Superior temporal gyrus (tissue), 1 donor: ENCODE measurements at regions not wholly inside any gene's neighbourhood (a gene's known extent, or its start where the extent isn't known, plus 50 kb on each side); places are given as distances from the start of the nearest gene placed in this dataset.
"Not testable (repeated sequence)": the region's sequence is repeated elsewhere in the genome, so short reads cannot be mapped to it uniquely, and the experiment has no call there.

Source experiments
- DNase-seq: peaks from one replicate; pipeline ENCODE4 v3.0.0-alpha.2; 2016; ENCODE audit errors: extremely low spot score

- no peak for DNase-seq
These were observed 979.3 kb downstream of the GLUD2 start for GRCh38 chrX:122026665-122027064.

- no peak for DNase-seq
These were observed 998.8 kb downstream of the GLUD2 start for GRCh38 chrX:122046226-122046625.

GRCh38 chrX:122046815-122047214 lies 999.4 kb downstream of the GLUD2 start:
- DNase-seq = no peak

- no peak for DNase-seq
These were observed 999.9 kb downstream of the GLUD2 start for GRCh38 chrX:122047261-122047660.

GRCh38 chrX:122055460-122055859 lies 1008.0 kb downstream of the GLUD2 start:
- no peak for DNase-seq

- no peak for DNase-seq
These were observed 1008.7 kb downstream of the GLUD2 start for GRCh38 chrX:122055979-122056715.

- DNase-seq = no peak
These were observed 1028.8 kb downstream of the GLUD2 start for GRCh38 chrX:122076241-122076640.

- DNase-seq = no peak
These were observed 1030.7 kb downstream of the GLUD2 start for GRCh38 chrX:122078079-122078478.

GRCh38 chrX:122087341-122087740 lies 1039.9 kb downstream of the GLUD2 start:
- DNase-seq = peak; percentile 13

GRCh38 chrX:122091571-122091970 lies 1044.2 kb downstream of the GLUD2 start:
- DNase-seq = no peak

- no peak for DNase-seq
These were observed 1045.0 kb downstream of the GLUD2 start for GRCh38 chrX:122092360-122092759.

- DNase-seq = no peak
These were observed 1045.6 kb downstream of the GLUD2 start for GRCh38 chrX:122092978-122093377.

GRCh38 chrX:122094611-122095010 lies 1047.2 kb downstream of the GLUD2 start:
- DNase-seq = no peak

GRCh38 chrX:122113376-122113775 lies 1066.0 kb downstream of the GLUD2 start:
- DNase-seq = no peak

GRCh38 chrX:122113896-122114295 lies 1066.5 kb downstream of the GLUD2 start:
- no peak for DNase-seq

GRCh38 chrX:122115604-122116003 lies 1068.2 kb downstream of the GLUD2 start:
- no peak for DNase-seq

- DNase-seq = no peak
These were observed 1064.7 kb upstream of the GRIA3 start for GRCh38 chrX:122119361-122119760.

- DNase-seq = no peak
These were observed 1061.8 kb upstream of the GRIA3 start for GRCh38 chrX:122122274-122122673.

- no peak for DNase-seq
These were observed 1050.6 kb upstream of the GRIA3 start for GRCh38 chrX:122133478-122133877.

- no peak for DNase-seq
These were observed 1049.8 kb upstream of the GRIA3 start for GRCh38 chrX:122134291-122134690.

GRCh38 chrX:122135070-122135469 lies 1049.0 kb upstream of the GRIA3 start:
- no peak for DNase-seq

- DNase-seq = not testable (repeated sequence)
These were observed 1043.9 kb upstream of the GRIA3 start for GRCh38 chrX:122140219-122140618.

GRCh38 chrX:122154019-122154418 lies 1030.1 kb upstream of the GRIA3 start:
- DNase-seq = no peak

GRCh38 chrX:122168241-122168640 lies 1015.8 kb upstream of the GRIA3 start:
- DNase-seq = no peak
